ENCODE measurements at regions not wholly inside any gene's neighbourhood (a gene's known extent, or its start where the extent isn't known, plus 50 kb on each side); places are given as distances from the start of the nearest gene placed in this dataset.
A peak's percentile ranks its signal among the peaks of the same experiment; 100 is the strongest.
"Not testable (repeated sequence)": the region's sequence is repeated elsewhere in the genome, so short reads cannot be mapped to it uniquely, and the experiment has no call there.

DNA sequence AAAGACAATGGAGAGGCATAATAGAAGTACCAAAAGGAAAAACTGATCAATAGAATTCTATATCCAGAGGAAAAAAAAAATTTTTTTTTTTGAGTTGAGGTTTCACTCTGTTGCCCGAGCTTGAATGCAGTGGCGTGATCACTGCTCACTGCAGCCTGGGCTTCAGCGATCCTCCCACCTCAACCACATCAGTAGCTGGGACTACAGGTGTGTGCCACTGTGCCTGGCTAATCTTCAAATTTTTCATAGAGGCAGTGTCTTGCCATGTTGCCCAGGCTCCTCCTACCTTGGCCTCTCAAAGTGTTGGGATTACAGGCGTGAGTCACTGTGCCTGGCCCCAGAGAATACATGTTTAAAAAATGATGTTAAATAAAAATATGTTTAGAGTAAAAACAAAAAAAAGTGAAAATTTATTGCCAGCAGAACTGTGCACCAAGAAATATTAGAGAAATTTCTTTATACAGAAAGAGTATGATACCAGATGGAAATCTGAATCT, 154.3 kb upstream of the ZBTB20 start:
- Histone ChIP-seq H2BK20ac (ENCODE audit: low read depth, low read length, poor library complexity, severe bottlenecking) (no peak overlapping the region), H4K20me1 (ENCODE audit: control insufficient read depth, insufficient read depth, insufficient read length) (no peaks in the 10 kb centered on the region), H2BK120ac (ENCODE audit: low read depth, low read length, poor library complexity, severe bottlenecking) (no peak overlapping the region), H4K5ac (ENCODE audit: insufficient read length, low read depth, low read length) (no peak overlapping the region), H2BK5ac (ENCODE audit: insufficient read length, low read length) (no peak overlapping the region), H3K79me2 (ENCODE audit: insufficient read depth, low read length) (no peaks in the 10 kb centered on the region), H3T11ph (ENCODE audit: low read length) (no peak overlapping the region), H3K4ac (ENCODE audit: low read depth, low read length) (no peak overlapping the region), H3K23ac (ENCODE audit: insufficient read length, low read depth, low read length) (no peak overlapping the region), H3K79me1 (ENCODE audit: insufficient read depth, low read depth, low read length, poor library complexity, severe bottlenecking) (no peaks in the 10 kb centered on the region), H2BK15ac (ENCODE audit: low read depth, low read length) (no peak overlapping the region), H3K4me2 (ENCODE audit: insufficient read depth, insufficient read length, low read length) (no peak overlapping the region), H3K9me3 (ENCODE audit: control insufficient read depth, low read depth, low read length) (no peaks in the 10 kb centered on the region), H4K91ac (ENCODE audit: insufficient read length, low read depth, low read length) (no peak overlapping the region), H3K14ac (ENCODE audit: insufficient read depth, low read length) (no peak overlapping the region), H2AFZ (ENCODE audit: low read length) (no peak overlapping the region), H3K56ac (ENCODE audit: insufficient read length, low read depth, low read length) (no peak overlapping the region), H3K4me1 (ENCODE audit: insufficient read depth, low read length) (no peaks in the 10 kb centered on the region), H3K27me3 (ENCODE audit: insufficient read depth, low read length) (no peaks in the 10 kb centered on the region), H3K23me2 (ENCODE audit: insufficient read length, low read depth, low read length, poor library complexity, severe bottlenecking) (no peaks in the 10 kb centered on the region), H4K8ac (replicated peaks; ENCODE audit: insufficient read length, low read depth, low read length) (no peak overlapping the region), H3K27ac (ENCODE audit: insufficient read length, low read depth, low read length) (no peak overlapping the region), H3K18ac (ENCODE audit: insufficient read length, low read depth, low read length) (no peak overlapping the region), H2AK5ac (ENCODE audit: insufficient read length, low read length) (no peak overlapping the region), H3K9ac (ENCODE audit: extremely low read depth, insufficient read length, low read length) (no peak overlapping the region), H2BK12ac (ENCODE audit: insufficient read length, low read depth, low read length) (no peak overlapping the region)
- no peak for DNase-seq
- no peaks in the 10 kb centered on the region for H3K36me3 Mint-ChIP-seq (ENCODE audit: insufficient read depth in 1 of 3, low read depth in 3 of 3)
- no peaks in the 10 kb centered on the region for H3K9me3 Mint-ChIP-seq
- WGBS (ENCODE audit: extremely low coverage, insufficient read length, low lambda C conversion rate), result no CpG with 5 or more reads among the region's 4 CpGs
- peaks cover 9 to 11% of the 10 kb centered on the region in 2 experiments; a peak in 3 of 4 replicates for H3K4me1 Mint-ChIP-seq
- H3K4me3 Mint-ChIP-seq, result no peak overlapping the region
- H3K27ac Mint-ChIP-seq, result no peak overlapping the region
- no peaks in the 10 kb centered on the region for H3K27me3 Mint-ChIP-seq (ENCODE audit: low read depth)
- TF ChIP-seq, protein P1, sequence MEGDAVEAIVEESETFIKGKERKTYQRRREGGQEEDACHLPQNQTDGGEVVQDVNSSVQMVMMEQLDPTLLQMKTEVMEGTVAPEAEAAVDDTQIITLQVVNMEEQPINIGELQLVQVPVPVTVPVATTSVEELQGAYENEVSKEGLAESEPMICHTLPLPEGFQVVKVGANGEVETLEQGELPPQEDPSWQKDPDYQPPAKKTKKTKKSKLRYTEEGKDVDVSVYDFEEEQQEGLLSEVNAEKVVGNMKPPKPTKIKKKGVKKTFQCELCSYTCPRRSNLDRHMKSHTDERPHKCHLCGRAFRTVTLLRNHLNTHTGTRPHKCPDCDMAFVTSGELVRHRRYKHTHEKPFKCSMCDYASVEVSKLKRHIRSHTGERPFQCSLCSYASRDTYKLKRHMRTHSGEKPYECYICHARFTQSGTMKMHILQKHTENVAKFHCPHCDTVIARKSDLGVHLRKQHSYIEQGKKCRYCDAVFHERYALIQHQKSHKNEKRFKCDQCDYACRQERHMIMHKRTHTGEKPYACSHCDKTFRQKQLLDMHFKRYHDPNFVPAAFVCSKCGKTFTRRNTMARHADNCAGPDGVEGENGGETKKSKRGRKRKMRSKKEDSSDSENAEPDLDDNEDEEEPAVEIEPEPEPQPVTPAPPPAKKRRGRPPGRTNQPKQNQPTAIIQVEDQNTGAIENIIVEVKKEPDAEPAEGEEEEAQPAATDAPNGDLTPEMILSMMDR (conservative IDR thresholded peaks at IDR 0.05), result no peak

DNA sequence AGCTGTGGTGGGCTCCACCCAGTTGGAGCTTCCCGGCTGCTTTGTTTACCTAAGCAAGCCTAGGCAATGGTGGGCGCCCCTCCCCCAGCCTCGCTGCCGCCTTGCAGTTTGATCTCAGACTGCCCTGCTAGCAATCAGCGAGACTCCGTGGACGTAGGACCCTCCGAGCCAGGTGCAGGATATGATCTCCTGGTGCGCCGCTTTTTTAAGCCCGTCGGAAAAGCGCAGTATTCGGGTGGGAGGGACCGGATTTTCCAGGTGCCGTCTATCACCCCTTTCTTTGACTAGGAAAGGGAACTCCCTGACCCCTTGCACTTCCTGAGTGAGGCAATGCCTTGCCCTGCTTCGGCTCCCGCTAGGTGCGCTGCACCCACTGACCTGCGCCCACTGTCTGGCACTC, 170.9 kb upstream of the ZBTB20 start:
- not testable (repeated sequence) for H3K27me3 ChIP-seq (ENCODE audit: insufficient read depth, low read length); H2BK20ac ChIP-seq (ENCODE audit: low read depth, low read length, poor library complexity, severe bottlenecking); H3K36me3 Mint-ChIP-seq (ENCODE audit: insufficient read depth in 1 of 3, low read depth in 3 of 3); H2BK12ac ChIP-seq (ENCODE audit: insufficient read length, low read depth, low read length); H3K4me2 ChIP-seq (ENCODE audit: insufficient read depth, insufficient read length, low read length); H3K9me3 Mint-ChIP-seq; H3K79me2 ChIP-seq (ENCODE audit: insufficient read depth, low read length); H2BK5ac ChIP-seq (ENCODE audit: insufficient read length, low read length); H2BK120ac ChIP-seq (ENCODE audit: low read depth, low read length, poor library complexity, severe bottlenecking); H4K91ac ChIP-seq (ENCODE audit: insufficient read length, low read depth, low read length); H3K27me3 Mint-ChIP-seq (ENCODE audit: low read depth); H3K27ac ChIP-seq (ENCODE audit: insufficient read length, low read depth, low read length); H4K5ac ChIP-seq (ENCODE audit: insufficient read length, low read depth, low read length); H3K4ac ChIP-seq (ENCODE audit: low read depth, low read length); H4K8ac ChIP-seq (replicated peaks; ENCODE audit: insufficient read length, low read depth, low read length); H3K23me2 ChIP-seq (ENCODE audit: insufficient read length, low read depth, low read length, poor library complexity, severe bottlenecking); H2AFZ ChIP-seq (ENCODE audit: low read length); H3K79me1 ChIP-seq (ENCODE audit: insufficient read depth, low read depth, low read length, poor library complexity, severe bottlenecking); H3K23ac ChIP-seq (ENCODE audit: insufficient read length, low read depth, low read length); H3K9ac ChIP-seq (ENCODE audit: extremely low read depth, insufficient read length, low read length); H2BK15ac ChIP-seq (ENCODE audit: low read depth, low read length); H3T11ph ChIP-seq (ENCODE audit: low read length); H3K56ac ChIP-seq (ENCODE audit: insufficient read length, low read depth, low read length); H4K20me1 ChIP-seq (ENCODE audit: control insufficient read depth, insufficient read depth, insufficient read length); H3K9me3 ChIP-seq (ENCODE audit: control insufficient read depth, low read depth, low read length); H2AK5ac ChIP-seq (ENCODE audit: insufficient read length, low read length)
- peak overlapping the region; percentile 72 to 74 for H3K4me3 Mint-ChIP-seq
- H3K27ac Mint-ChIP-seq, result peak overlapping the region in 2 of 3 experiments; percentile 95 to 97; a peak in 5 of 7 replicates
- DNase-seq, result peak; percentile 50
- Histone ChIP-seq H3K18ac (ENCODE audit: insufficient read length, low read depth, low read length) (peak overlapping the region; percentile 75), H3K4me1 (ENCODE audit: insufficient read depth, low read length) (peaks cover 10% of the 10 kb centered on the region; the same call in 1 of the 2 replicates), H3K14ac (ENCODE audit: insufficient read depth, low read length) (0 out of 2 replicates have a peak overlapping the region, but pooled peaks have one; percentile 89)
- H3K4me1 Mint-ChIP-seq, result peaks cover 27 to 31% of the 10 kb centered on the region in 2 experiments
- no CpG with 5 or more reads among the region's 20 CpGs for WGBS (ENCODE audit: extremely low coverage, insufficient read length, low lambda C conversion rate)

Data from H9 (cell line).